H1 (cell line): ENCODE measurements at regions not wholly inside any gene's neighbourhood (a gene's known extent, or its start where the extent isn't known, plus 50 kb on each side); places are given as distances from the start of the nearest gene placed in this dataset.

Experiments used
- TF ChIP-seq, protein P1 (sequence below): fragments of 300-600 bp; sonication (generic); IDR thresholded peaks from 2 replicates; pipeline ENCODE4 v1.7.1; 2012; ENCODE audit warnings: low read length, moderate library complexity, mild to moderate bottlenecking, inconsistent platforms; ENCODE audit not compliant: insufficient replicate concordance

DNA sequence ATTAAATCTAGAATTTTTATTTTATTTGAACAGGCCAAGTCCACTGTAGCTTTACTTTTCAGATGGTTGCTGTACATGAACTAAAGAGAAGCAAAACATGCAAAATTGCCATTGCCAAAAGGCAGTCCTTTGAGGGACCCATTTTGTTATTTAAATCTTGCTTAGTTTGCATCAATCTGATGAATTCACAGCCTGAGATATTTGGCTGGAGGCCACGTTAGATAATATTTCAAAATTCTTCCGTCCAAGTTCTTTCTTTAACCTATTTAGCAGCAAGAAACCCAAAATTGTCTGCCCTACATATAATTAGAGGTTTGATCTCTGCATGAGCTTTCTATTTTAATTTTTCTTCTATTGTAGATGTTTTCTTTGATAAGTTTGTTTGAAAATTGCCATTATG is 1706.9 kb upstream of the RAG2 start (continued):
- TF ChIP-seq, protein P1, sequence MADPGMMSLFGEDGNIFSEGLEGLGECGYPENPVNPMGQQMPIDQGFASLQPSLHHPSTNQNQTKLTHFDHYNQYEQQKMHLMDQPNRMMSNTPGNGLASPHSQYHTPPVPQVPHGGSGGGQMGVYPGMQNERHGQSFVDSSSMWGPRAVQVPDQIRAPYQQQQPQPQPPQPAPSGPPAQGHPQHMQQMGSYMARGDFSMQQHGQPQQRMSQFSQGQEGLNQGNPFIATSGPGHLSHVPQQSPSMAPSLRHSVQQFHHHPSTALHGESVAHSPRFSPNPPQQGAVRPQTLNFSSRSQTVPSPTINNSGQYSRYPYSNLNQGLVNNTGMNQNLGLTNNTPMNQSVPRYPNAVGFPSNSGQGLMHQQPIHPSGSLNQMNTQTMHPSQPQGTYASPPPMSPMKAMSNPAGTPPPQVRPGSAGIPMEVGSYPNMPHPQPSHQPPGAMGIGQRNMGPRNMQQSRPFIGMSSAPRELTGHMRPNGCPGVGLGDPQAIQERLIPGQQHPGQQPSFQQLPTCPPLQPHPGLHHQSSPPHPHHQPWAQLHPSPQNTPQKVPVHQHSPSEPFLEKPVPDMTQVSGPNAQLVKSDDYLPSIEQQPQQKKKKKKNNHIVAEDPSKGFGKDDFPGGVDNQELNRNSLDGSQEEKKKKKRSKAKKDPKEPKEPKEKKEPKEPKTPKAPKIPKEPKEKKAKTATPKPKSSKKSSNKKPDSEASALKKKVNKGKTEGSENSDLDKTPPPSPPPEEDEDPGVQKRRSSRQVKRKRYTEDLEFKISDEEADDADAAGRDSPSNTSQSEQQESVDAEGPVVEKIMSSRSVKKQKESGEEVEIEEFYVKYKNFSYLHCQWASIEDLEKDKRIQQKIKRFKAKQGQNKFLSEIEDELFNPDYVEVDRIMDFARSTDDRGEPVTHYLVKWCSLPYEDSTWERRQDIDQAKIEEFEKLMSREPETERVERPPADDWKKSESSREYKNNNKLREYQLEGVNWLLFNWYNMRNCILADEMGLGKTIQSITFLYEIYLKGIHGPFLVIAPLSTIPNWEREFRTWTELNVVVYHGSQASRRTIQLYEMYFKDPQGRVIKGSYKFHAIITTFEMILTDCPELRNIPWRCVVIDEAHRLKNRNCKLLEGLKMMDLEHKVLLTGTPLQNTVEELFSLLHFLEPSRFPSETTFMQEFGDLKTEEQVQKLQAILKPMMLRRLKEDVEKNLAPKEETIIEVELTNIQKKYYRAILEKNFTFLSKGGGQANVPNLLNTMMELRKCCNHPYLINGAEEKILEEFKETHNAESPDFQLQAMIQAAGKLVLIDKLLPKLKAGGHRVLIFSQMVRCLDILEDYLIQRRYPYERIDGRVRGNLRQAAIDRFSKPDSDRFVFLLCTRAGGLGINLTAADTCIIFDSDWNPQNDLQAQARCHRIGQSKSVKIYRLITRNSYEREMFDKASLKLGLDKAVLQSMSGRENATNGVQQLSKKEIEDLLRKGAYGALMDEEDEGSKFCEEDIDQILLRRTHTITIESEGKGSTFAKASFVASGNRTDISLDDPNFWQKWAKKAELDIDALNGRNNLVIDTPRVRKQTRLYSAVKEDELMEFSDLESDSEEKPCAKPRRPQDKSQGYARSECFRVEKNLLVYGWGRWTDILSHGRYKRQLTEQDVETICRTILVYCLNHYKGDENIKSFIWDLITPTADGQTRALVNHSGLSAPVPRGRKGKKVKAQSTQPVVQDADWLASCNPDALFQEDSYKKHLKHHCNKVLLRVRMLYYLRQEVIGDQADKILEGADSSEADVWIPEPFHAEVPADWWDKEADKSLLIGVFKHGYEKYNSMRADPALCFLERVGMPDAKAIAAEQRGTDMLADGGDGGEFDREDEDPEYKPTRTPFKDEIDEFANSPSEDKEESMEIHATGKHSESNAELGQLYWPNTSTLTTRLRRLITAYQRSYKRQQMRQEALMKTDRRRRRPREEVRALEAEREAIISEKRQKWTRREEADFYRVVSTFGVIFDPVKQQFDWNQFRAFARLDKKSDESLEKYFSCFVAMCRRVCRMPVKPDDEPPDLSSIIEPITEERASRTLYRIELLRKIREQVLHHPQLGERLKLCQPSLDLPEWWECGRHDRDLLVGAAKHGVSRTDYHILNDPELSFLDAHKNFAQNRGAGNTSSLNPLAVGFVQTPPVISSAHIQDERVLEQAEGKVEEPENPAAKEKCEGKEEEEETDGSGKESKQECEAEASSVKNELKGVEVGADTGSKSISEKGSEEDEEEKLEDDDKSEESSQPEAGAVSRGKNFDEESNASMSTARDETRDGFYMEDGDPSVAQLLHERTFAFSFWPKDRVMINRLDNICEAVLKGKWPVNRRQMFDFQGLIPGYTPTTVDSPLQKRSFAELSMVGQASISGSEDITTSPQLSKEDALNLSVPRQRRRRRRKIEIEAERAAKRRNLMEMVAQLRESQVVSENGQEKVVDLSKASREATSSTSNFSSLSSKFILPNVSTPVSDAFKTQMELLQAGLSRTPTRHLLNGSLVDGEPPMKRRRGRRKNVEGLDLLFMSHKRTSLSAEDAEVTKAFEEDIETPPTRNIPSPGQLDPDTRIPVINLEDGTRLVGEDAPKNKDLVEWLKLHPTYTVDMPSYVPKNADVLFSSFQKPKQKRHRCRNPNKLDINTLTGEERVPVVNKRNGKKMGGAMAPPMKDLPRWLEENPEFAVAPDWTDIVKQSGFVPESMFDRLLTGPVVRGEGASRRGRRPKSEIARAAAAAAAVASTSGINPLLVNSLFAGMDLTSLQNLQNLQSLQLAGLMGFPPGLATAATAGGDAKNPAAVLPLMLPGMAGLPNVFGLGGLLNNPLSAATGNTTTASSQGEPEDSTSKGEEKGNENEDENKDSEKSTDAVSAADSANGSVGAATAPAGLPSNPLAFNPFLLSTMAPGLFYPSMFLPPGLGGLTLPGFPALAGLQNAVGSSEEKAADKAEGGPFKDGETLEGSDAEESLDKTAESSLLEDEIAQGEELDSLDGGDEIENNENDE = no peak
- TF ChIP-seq, all 59 proteins: peak for 0
